ENCODE measurements at regions not wholly inside any gene's neighbourhood (a gene's known extent, or its start where the extent isn't known, plus 50 kb on each side); places are given as distances from the start of the nearest gene placed in this dataset.

DNA sequence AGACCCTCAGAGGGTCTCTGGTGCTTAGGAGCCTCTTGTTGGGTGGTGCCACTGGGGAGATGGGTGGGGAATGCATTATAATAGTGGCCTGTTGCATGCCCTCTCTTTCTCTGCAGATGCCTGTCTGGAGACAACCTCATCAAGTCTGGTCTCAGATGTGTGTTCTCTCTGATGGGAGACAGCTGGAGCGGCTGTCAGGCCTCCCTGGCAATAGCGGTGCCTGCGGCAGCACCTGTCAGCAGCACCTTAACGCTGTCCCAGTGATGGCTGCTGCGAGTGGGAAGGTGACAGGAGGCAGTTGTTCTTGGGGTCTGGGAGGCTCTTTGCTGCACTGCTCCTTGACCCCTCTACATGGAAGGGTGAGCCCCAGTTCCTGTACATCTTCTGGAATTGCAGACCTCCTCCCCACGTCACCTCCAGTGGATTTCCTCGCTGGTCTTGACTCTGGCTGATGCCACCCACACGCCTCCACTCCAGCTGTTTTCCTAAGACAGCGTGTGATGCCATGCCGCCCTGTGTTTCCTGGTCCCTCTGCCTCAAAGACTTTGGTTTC, 63.3 kb upstream of the BLCAP start:
- Mint-ChIP-seq H3K27ac (no peak overlapping the region), H3K4me3 (no peak overlapping the region), H3K9me3 (no peaks in the 10 kb centered on the region), H3K36me3 (ENCODE audit: low read depth) (no peaks in the 10 kb centered on the region), H3K27me3 (ENCODE audit: insufficient read depth) (peaks cover 5% of the 10 kb centered on the region), H3K4me1 (ENCODE audit: low read depth) (no peaks in the 10 kb centered on the region)
- intact Hi-C loops (cut with micrococcal nuclease) = no loop called here
- no peak for DNase-seq (ENCODE audit: low spot score)

DNA sequence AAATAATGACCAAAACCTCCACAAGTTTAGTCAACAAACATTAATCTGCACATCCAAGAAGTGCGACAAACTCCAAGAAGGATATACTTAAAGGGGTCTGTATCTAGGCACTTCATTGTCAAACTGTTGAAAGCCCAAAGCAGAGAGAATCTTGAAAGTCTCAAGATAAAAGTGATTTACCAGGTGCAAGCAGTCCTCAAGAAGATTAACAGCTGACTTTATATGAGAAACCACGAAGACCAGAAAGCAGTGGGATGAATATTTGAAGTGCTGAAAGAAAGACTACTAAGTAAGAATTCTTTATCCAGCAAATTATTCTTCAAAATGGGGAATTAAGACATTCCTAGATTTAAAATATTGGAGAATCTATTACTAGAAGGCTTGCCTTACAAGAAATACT, 58.4 kb upstream of the BLCAP start:
- H3K36me3 Mint-ChIP-seq (ENCODE audit: low read depth) = no peaks in the 10 kb centered on the region
- H3K4me1 Mint-ChIP-seq (ENCODE audit: low read depth) = no peaks in the 10 kb centered on the region
- DNase-seq (ENCODE audit: low spot score) = no peak
- no peaks in the 10 kb centered on the region for H3K9me3 Mint-ChIP-seq
- H3K27ac Mint-ChIP-seq = no peak overlapping the region
- peaks cover 14% of the 10 kb centered on the region for H3K27me3 Mint-ChIP-seq (ENCODE audit: insufficient read depth)
- H3K4me3 Mint-ChIP-seq = no peak overlapping the region
- intact Hi-C loops (cut with micrococcal nuclease) = no loop called here

DNA sequence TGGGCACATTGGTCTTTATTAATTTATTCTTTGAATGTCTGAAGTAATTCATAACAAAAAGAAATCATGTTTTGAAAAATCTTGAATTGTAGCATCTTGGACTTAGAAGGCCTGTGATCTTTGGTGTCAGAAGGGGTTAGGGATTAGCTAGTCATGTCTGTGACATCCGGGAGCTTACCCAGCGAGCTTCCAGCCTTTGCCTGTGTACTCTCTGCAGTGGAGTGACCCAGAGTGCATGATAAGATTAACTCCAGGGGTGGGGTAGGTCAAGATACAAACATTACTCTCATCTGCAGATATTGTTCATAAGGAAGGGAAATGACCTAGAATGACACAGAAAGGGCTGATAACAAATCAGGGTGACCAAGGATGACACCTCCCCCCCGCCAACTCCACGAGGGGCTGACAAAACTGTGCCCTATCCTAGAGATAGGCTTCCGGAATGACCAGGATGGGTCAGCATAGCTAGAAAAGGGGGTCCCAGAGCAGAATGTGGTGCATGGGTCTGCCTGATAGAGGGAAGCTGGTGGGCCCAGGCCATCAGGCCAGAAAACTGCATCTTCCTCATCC, 56.6 kb upstream of the BLCAP start:
- Mint-ChIP-seq H3K27ac (no peak overlapping the region), H3K4me1 (ENCODE audit: low read depth) (no peaks in the 10 kb centered on the region), H3K9me3 (no peaks in the 10 kb centered on the region), H3K36me3 (ENCODE audit: low read depth) (no peaks in the 10 kb centered on the region), H3K4me3 (no peak overlapping the region), H3K27me3 (ENCODE audit: insufficient read depth) (peaks cover 14% of the 10 kb centered on the region)
- DNase-seq (ENCODE audit: low spot score) = no peak
- intact Hi-C loops (cut with micrococcal nuclease) = no loop called here

DNA sequence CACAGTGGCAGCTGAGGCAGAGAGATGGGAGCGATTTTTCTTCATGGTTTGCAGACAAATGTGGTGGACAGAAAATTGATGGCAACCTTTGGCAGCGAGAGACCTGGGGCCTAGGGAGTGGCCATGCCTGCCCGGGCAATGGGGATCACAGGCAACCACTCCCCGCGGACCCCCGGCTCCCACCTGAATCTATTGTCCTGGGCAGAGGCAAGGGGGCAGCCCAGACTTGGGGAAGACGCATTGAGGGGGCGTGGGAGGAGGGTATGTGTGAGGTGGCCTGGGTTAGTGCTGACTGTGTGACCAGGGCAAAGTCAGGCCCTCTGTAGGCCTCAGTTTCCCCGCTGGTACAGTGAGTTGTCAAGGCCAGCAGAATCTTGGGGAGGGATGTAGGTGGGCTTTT, 53.6 kb upstream of the BLCAP start:
- intact Hi-C loops (cut with micrococcal nuclease) = no loop called here
- no peak for DNase-seq (ENCODE audit: low spot score)

DNA sequence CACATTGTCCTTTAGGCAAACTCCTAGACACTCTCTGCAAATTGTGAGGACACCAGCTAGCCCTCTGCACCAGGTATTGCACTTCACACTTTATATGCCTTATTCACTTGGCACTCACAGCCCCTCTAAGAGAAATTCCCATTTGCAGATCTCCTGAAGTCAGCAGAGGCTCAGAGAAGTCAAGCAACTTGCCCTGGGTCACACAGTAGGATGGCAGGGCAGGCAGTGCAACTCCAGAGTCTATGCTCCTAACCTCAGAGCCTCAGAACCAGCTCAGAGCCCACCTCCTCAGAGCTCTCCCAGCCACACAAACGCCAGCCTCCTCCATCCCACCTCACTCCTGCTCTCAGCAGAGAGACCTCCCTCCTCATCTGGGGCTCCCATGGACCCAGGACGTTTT, 52.4 kb upstream of the BLCAP start:
- H3K27me3 Mint-ChIP-seq (ENCODE audit: insufficient read depth) = peaks cover 12% of the 10 kb centered on the region
- H3K4me1 Mint-ChIP-seq (ENCODE audit: low read depth) = no peaks in the 10 kb centered on the region
- intact Hi-C loops (cut with micrococcal nuclease) = no loop called here
- H3K27ac Mint-ChIP-seq = no peak overlapping the region
- no peaks in the 10 kb centered on the region for H3K9me3 Mint-ChIP-seq
- H3K36me3 Mint-ChIP-seq (ENCODE audit: low read depth) = no peaks in the 10 kb centered on the region
- no peak for DNase-seq (ENCODE audit: low spot score)
- no peak overlapping the region for H3K4me3 Mint-ChIP-seq

More for the DNA sequence above, 53.6 kb upstream of the BLCAP start:
- Mint-ChIP-seq H3K4me1 (ENCODE audit: low read depth) (no peaks in the 10 kb centered on the region), H3K4me3 (no peak overlapping the region), H3K36me3 (ENCODE audit: low read depth) (no peaks in the 10 kb centered on the region), H3K9me3 (no peaks in the 10 kb centered on the region), H3K27ac (no peak overlapping the region), H3K27me3 (ENCODE audit: insufficient read depth) (peaks cover 14% of the 10 kb centered on the region)

DNA sequence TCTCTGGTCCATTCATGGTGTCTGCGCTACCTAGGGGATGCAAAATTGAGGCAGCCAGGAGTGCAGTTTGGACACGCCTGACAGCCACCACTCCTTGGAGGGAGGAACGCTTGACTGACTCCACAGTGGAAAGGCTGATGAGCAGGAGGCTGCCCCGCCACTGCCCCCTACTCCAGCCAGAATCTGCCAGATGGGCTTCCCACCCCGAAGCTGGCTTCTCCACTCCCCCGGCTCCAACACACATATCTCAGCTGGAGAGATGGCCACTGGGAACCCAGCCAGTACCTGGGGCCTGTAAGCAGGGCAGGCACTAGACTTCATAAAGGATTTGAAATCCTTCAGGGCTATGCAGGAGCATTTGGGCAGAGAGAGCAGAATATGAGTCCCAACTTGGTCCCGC, 51.4 kb upstream of the BLCAP start:
- Mint-ChIP-seq H3K27ac (no peak overlapping the region), H3K4me3 (no peak overlapping the region), H3K27me3 (ENCODE audit: insufficient read depth) (peaks cover 9% of the 10 kb centered on the region), H3K4me1 (ENCODE audit: low read depth) (no peaks in the 10 kb centered on the region), H3K9me3 (no peaks in the 10 kb centered on the region), H3K36me3 (ENCODE audit: low read depth) (no peaks in the 10 kb centered on the region)
- intact Hi-C loops (cut with micrococcal nuclease) = no loop called here
- no peak for DNase-seq (ENCODE audit: low spot score)

DNA sequence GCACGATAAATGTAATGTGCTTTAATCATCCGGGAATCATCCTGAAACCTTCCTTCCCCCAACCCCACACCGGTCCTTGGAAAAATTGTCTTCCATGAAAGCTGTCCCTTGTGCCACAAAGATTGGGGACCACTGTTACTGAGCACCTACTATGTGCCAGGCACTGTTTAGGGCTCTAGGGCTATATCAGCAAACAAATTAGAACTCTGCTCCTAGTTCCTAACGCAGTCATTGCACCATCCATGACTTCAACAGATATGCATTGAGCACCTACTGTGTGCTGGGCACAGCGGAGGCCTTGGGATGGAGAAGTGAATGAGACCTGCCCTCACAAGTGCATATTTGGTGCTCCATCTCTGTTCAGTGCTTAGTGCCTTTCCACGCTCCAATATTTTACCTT, 50.3 kb upstream of the BLCAP start:
- no peak for DNase-seq (ENCODE audit: low spot score)
- H3K27me3 Mint-ChIP-seq (ENCODE audit: insufficient read depth) = peaks cover 6% of the 10 kb centered on the region
- no peaks in the 10 kb centered on the region for H3K36me3 Mint-ChIP-seq (ENCODE audit: low read depth)
- H3K4me3 Mint-ChIP-seq = no peak overlapping the region
- H3K9me3 Mint-ChIP-seq = no peaks in the 10 kb centered on the region
- intact Hi-C loops (cut with micrococcal nuclease) = no loop called here
- H3K4me1 Mint-ChIP-seq (ENCODE audit: low read depth) = no peaks in the 10 kb centered on the region
- H3K27ac Mint-ChIP-seq = no peak overlapping the region
